ENCODE measurements at regions not wholly inside any gene's neighbourhood (a gene's known extent, or its start where the extent isn't known, plus 50 kb on each side); places are given as distances from the start of the nearest gene placed in this dataset.

GRCh38 chr3:24899373-24899772 is 404.7 kb upstream of the THRB start:
- no peak for DNase-seq
- WGBS, 2 donors = 62 to 92% methylated on average over 2 to 4 of the region's 4 CpGs
- Histone ChIP-seq H3K4me3 (no peak overlapping the region), H3K27me3 (no peaks in the 10 kb centered on the region), H3K4me1 (no peaks in the 10 kb centered on the region), H3K9me3 (no peaks in the 10 kb centered on the region), H3K36me3 (no peaks in the 10 kb centered on the region), H3K27ac (no peak overlapping the region)
- no peak for TF ChIP-seq POLR2A (IDR thresholded peaks at IDR 0.05)
- no peak for TF ChIP-seq CTCF (IDR thresholded peaks at IDR 0.05)
- intact Hi-C loops (cut with DNase I) = no loop called here

GRCh38 chr3:24899901-24900603 is 405.4 kb upstream of the THRB start:
- TF ChIP-seq POLR2A (IDR thresholded peaks at IDR 0.05) = no peak
- TF ChIP-seq CTCF (IDR thresholded peaks at IDR 0.05) = no peak
- WGBS, 2 donors = 58% methylated on average over 4 of the region's 4 CpGs

GRCh38 chr3:24905266-24905665 is 410.6 kb upstream of the THRB start:
- 81 to 83% methylated on average over 1 of the region's 1 CpG for whole genome bisulfite sequencing, 2 donors
- DNase-seq = no peak
- intact Hi-C loops (cut with DNase I) = no loop called here
- no peak overlapping the region for H3K27ac ChIP-seq
- H3K4me1 ChIP-seq = no peaks in the 10 kb centered on the region
- no peaks in the 10 kb centered on the region for H3K27me3 ChIP-seq
- no peak for TF ChIP-seq CTCF (IDR thresholded peaks at IDR 0.05)
- TF ChIP-seq POLR2A (IDR thresholded peaks at IDR 0.05) = no peak
- no peak overlapping the region for H3K4me3 ChIP-seq
- H3K9me3 ChIP-seq = no peaks in the 10 kb centered on the region
- no peaks in the 10 kb centered on the region for H3K36me3 ChIP-seq

More at GRCh38 chr3:24899901-24900603, 405.4 kb upstream of the THRB start:
- no peaks in the 10 kb centered on the region for H3K27me3 ChIP-seq
- H3K4me3 ChIP-seq = no peak overlapping the region
- intact Hi-C loops (cut with DNase I) = no loop called here
- H3K4me1 ChIP-seq = no peaks in the 10 kb centered on the region
- H3K27ac ChIP-seq = no peak overlapping the region
- no peaks in the 10 kb centered on the region for H3K9me3 ChIP-seq
- H3K36me3 ChIP-seq = no peaks in the 10 kb centered on the region
- DNase-seq = no peak

GRCh38 chr3:24907106-24907505 is 412.5 kb upstream of the THRB start:
- Histone ChIP-seq H3K27ac (no peak overlapping the region), H3K9me3 (no peaks in the 10 kb centered on the region), H3K4me3 (no peak overlapping the region), H3K36me3 (no peaks in the 10 kb centered on the region), H3K27me3 (no peaks in the 10 kb centered on the region), H3K4me1 (no peaks in the 10 kb centered on the region)
- TF ChIP-seq POLR2A (IDR thresholded peaks at IDR 0.05) = no peak
- TF ChIP-seq CTCF (IDR thresholded peaks at IDR 0.05) = no peak
- intact Hi-C loops (cut with DNase I) = no loop called here
- 74 to 75% methylated on average over 2 of the region's 2 CpGs for WGBS, 2 donors
- no peak for DNase-seq

- 63 to 64% methylated on average over 3 of the region's 3 CpGs for WGBS, 2 donors
- no peak overlapping the region for H3K4me3 ChIP-seq
- H3K4me1 ChIP-seq = no peaks in the 10 kb centered on the region
- H3K27ac ChIP-seq = no peak overlapping the region
- no peaks in the 10 kb centered on the region for H3K36me3 ChIP-seq
- no peaks in the 10 kb centered on the region for H3K27me3 ChIP-seq
- TF ChIP-seq CTCF (IDR thresholded peaks at IDR 0.05) (no peak), POLR2A (IDR thresholded peaks at IDR 0.05) (no peak)
- H3K9me3 ChIP-seq = no peaks in the 10 kb centered on the region
- no peak for DNase-seq
- intact Hi-C loops (cut with DNase I) = no loop called here
These were observed 416.4 kb upstream of the THRB start for GRCh38 chr3:24911076-24911475.
